HL-60 (cell line): ENCODE measurements at regions not wholly inside any gene's neighbourhood (a gene's known extent, or its start where the extent isn't known, plus 50 kb on each side); places are given as distances from the start of the nearest gene placed in this dataset.

Experiments
- GABPA ChIP-seq: IDR thresholded peaks from 2 replicates; pipeline ENCODE4 v1.6.1; 2012; ENCODE audit warnings: low read depth
- POLR2AphosphoS5 ChIP-seq: IDR thresholded peaks from 2 replicates; pipeline ENCODE4 v1.6.1; 2012; ENCODE audit warnings: low read depth

GRCh38 chr14:48615618-48616017 is 940.2 kb upstream of the MDGA2 start:
- TF ChIP-seq POLR2AphosphoS5 (no peak), GABPA (no peak)
